Umbilical cord (tissue), 1 donor: ENCODE measurements at regions not wholly inside any gene's neighbourhood (a gene's known extent, or its start where the extent isn't known, plus 50 kb on each side); places are given as distances from the start of the nearest gene placed in this dataset.

Source experiments
- DNase-seq: peaks from one replicate; pipeline ENCODE4 v3.0.0-alpha.2; 2015; ENCODE audit warnings: low spot score

DNA sequence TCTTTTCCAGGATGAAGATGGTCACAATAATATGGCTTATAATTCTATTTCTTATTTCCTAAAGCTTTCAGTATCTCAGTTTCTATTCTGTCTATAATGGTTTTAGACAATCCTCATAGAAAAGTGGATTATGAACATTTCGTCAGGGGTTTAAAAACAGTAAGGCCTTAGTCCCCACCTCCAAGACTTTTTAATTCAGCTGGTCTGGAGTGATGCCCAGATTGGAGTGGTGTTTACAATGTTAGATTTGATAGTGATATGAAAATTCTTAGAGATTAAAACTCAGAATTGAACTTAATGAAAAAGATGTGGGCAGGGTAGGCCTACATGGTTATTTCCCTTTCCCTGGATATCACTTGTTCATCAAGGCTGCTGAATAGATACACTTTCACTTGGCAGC lies 1238.3 kb downstream of the SORCS3 start:
- DNase-seq = no peak

- no peak for DNase-seq
These were observed 1234.0 kb downstream of the SORCS3 start for GRCh38 chr10:105875050-105875449.

- no peak for DNase-seq
These were observed 1231.6 kb downstream of the SORCS3 start for GRCh38 chr10:105872665-105873064.

DNA sequence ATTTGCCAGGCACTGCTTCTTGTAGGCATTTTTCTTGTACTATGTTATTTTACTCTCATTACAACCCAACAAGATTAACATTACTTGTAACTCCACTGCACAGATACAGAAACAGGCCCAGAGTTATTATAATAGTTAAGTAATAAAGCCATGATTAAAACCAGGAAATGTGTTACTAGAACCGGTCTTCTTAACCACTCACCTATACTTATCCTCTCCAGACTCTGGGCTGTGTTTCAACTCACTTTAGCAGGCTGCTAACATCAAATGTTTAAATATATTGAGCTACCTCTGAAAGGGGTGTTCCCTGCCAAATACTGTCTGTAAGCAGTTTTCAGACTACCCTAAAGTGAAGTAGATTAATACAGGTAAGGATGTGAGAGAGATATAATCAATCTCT lies 1227.8 kb downstream of the SORCS3 start:
- DNase-seq = no peak

GRCh38 chr10:105864854-105865253 lies 1223.8 kb downstream of the SORCS3 start:
- no peak for DNase-seq

DNA sequence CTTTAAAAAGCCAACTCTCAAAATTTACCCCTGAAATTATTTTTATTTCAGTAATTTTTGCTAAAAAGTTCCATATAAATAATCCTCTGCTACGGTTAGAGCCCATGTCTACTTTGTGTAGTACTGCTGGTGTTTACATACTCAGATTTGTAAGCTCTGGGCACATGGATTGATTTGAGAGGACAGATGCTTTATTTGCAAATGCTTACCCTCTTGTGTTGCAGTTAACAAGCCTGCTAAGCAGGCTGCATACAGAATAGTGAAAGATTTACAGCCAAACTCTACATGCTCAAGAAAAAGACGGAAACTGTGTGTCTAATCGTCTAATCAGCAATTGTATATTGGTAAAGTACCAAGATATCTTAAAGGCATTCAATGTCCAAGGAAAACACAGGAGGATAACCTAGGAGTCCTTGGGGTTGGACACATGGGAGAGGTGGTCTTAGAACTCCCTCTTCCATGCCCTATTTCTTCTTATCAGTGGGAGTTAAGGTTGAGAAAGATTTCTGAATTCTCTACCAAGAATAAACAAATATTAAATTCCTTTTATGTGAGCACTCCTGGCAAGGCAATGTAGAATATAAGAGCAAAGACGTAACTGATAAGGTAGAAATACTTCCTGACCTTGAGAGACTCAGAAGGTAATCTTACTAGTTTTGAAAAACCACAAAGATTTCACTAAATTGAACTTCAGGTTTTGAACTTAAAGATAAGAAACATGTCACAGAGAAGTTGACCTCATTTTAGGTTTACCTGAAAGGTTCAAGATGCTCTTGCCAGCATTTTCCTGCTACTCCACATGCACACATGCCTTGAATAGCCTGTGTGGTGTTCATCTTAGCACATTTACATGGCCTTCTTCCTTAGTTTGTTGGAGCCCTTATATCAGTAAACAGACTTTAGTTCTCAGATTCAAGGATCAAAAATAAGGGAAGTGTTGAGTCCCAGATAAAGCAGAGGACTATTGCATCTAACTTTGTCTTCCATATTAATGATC lies 1216.5 kb downstream of the SORCS3 start:
- no peak for DNase-seq

- no peak for DNase-seq
These were observed 1214.7 kb downstream of the SORCS3 start for GRCh38 chr10:105855791-105856190.

DNA sequence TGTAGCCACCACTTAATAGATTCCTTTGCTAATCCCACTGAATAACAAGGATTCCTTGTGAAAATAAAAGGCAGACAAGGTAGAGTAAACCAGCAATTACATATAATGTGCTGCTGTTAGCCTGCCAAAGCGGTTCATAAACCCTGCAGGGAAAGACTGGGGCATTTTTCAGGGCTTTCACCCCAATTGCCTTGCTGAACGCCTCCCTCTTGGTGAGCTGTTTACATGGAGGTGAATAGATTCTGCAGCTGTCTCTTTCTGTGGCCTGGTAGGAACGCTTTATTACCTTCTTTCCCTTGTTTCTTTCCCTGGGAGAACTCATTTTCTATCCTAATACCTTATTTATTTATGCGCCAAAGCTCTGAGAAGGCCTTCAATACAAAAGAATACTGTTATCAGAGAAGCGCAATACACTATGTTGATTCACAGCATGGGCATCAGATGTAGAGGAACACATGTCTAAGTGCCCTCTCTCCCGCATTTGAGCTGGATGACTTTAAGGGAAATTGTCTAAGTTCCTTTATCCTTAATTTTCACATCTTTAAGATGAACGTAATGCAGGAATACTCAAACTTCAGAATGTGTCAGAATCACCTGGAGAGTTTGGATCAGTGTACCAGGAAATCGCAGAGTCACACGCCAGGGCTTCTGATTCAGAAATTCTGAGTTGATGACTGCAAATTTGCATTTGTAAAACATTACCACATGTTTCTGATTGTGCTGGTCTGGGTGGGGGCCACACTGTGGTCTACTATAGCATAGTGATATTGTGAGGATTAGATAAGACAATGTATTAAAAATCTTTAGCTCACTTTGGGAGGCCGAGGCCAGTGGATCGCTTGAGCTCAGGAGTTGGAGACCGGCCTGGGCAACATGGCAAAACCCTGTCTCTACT lies 1203.8 kb downstream of the SORCS3 start:
- DNase-seq = no peak

DNA sequence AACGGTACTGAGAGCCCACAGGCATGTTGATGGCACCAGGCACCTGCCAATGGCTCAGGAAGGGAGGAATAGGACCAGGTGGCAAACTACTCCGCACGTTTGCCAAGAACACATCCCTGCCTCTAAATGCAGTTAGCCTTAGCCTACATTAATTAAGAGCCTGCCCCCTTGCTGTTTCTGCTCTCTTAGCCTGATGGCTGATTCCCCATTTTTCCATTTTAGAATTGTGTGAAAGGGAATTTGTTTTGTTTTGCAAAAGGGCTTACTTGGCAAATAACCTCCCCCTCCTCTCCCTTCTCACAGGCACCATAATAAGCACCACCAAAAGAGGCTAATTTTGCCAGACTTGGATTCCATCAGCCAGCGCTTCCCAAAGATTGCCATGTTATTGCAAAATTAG lies 1203.2 kb downstream of the SORCS3 start:
- no peak for DNase-seq

GRCh38 chr10:105843786-105844185 lies 1202.7 kb downstream of the SORCS3 start:
- no peak for DNase-seq

GRCh38 chr10:105840288-105840770 lies 1199.2 kb downstream of the SORCS3 start:
- DNase-seq = no peak

GRCh38 chr10:105838392-105838791 lies 1197.3 kb downstream of the SORCS3 start:
- DNase-seq = no peak

GRCh38 chr10:105837951-105838350 lies 1196.9 kb downstream of the SORCS3 start:
- DNase-seq = peak; percentile 4

DNA sequence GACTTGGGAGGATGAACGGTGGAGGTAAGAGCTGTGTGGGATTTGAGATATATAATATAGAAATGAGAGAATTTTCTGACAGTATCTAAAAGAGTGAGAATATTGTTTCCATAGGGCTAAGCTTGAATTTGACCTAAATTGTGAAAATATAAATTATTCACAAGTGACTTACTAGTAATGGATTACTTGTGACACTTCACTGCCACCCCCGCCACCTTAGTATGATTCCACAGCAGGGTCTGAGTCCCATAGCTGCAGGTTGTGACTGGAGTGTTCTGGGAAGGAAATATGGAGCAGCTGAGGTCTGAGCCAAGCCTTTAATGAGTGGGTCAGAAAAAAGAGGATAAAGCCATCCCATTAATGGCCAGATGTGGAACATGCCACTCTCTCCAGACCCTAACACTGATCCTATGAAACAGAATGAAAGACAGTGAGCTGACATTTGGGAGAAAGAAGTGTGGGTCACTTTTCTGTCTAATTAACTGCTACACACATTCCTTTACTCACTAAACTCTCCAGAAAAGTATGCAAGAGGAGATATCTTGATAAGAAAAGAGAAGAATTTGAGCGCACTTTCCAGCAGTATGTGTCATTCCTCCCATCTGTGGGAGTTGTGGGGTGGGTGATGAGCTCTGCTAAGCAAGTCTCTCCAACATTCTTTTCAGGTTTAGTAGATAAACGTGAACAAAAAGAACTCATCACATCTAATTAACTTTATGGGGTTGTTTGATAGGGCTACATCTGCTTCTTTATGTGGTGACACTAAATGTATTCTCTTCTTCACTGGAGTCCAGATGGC lies 1193.4 kb downstream of the SORCS3 start:
- no peak for DNase-seq

DNA sequence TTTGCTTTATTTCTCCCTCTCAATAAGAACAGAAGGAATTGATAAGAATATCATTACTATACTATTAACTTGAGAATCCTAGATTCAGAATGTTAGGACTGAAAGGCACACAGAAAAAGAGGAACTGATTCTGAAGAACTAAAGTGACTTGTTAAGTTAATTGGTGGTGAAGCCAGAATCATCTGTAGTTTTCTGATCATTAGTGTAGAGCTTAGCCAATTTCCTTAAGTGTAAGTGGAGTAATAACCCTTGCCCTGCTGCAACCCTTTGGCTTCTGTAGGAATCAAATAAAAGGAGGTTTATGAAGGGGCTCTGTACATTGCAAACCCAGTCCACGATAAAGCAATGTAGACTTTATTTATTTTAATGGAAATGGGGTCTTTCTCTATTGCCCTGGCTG lies 1186.0 kb downstream of the SORCS3 start:
- DNase-seq = no peak

DNA sequence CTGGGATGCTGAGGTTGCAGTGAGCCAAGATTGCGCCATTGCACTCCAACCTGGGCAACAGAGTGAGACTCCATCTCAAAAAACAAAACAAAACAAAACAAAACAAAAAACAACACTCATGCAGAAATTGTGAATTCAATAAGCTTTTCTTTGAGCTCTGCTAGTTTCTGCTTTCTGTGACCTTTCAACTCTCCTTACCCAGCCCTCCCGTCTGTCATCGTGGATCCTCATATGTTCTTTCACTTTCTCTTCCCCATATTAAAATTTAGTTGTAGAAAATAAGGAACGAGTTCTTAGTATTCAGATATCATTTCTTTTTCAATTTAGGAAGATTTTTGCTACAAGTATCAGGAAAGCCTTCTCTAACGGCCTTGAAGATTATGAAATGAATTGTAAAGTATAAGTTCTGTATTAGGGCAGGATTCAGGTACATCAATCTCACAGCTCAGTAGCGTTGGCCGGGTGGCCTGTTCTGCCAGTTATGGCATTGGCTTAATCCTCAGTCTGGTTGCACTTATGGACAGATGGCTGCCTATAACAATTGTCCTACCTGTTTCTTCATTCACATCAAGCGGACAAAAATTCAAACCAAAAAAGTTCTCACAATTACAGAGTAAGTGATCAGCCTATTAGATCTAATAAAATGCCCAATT lies 1167.0 kb downstream of the SORCS3 start:
- DNase-seq = no peak

DNA sequence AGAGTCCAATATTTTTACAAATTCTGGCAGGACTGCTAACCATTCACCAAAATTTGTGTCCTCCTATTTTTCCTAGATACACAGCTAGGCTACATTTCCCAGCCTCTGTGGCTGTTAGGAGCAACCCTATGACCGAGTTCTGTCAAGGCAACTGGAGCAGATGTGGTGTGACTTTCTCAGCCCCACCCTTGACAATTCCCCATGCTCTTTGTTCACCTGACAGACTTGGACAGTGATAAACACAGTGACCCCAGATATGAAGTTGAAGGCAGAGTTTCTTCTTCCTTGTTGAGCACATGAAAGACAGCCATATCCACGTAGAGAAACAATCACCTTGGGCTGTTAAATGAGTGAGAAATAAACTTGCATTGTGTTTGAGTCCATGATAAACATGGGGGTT lies 1162.1 kb downstream of the SORCS3 start:
- DNase-seq = no peak

DNA sequence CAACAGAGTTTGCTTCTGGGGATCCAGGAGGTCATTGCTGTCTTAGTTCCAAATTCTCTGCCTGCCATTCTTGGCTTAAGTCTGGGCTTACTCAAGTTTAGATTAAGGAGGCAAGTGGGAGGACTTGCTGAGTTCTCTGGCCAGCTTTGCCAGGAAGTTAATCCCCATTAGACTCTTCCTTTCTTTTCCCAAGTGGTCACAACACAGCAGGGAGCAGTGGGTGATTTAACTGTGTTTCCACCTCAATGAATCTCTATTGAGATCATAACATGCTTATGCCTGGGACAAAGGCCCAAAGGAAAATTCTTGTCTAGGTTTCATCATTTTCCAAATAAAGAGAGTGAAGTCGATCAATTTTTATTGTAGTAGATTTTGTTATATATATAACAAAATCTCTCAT lies 1159.6 kb downstream of the SORCS3 start:
- no peak for DNase-seq

DNA sequence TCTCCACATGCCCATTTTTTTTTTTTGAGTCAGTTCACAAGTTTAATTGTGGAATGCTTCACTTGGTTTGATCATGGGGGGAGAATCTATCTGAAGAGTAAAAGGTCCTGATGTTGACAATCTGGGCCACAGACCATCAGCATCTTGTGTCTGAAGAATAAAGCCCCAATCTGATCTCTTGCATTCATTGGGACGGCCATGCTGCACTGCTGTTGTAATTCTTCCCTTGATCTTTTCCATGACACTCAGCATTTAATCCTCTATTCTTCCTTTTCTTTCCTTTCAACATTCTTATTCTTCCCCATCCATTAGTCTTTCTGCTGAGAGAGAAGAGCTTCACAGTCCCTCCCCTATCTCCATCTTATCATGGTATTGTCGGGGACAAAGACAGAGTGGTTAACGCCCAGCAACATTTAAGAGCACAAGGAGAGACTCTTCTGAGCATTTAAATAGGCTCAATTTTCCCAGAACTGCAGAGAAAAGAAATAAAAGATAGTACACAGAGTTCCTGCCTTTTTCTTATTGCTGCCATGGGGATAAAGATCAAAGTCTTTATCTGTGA lies 1157.3 kb downstream of the SORCS3 start:
- DNase-seq = no peak

DNA sequence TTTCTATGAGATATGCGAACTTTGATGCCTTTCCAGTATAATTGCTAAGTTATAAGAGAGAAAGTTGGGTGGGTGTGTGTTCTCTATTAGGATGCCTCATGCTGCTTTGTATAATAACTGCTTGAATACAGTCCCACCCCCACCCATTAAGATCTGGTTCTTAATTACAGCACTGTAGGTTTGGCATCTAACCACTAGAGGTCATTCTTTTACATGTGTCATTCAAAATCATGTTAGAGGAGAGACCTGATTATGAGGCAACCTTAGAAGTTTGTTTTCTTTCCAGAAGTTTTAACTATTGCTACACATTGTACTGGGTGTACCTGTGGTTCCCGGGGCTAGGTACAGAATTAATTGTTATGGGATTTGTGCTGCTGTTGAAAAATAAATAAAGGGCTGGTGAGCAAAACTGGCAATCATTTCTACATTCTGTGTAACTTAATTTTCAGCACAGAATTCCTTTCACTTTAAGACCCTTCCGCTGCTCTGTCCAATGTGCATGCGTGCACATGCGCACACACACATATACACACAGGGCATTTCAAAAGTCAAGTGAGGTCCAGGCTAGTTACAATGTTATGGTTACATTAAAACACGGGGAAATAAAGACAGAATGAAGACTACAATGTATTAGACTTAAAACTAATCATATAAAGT lies 1156.3 kb downstream of the SORCS3 start:
- DNase-seq = peak; percentile 9
